Stimulated activated CD8-positive, alpha-beta memory T cell treated with anti-CD3 and anti-CD28 coated beads, Interleukin-4, amount 100 ng/mL, for 48 hours (primary cell): ENCODE measurements at regions not wholly inside any gene's neighbourhood (a gene's known extent, or its start where the extent isn't known, plus 50 kb on each side); places are given as distances from the start of the nearest gene placed in this dataset.

Experiments used
- DNase-seq: peaks from one replicate; pipeline ENCODE4 v3.0.0-alpha.2; 2020

DNA sequence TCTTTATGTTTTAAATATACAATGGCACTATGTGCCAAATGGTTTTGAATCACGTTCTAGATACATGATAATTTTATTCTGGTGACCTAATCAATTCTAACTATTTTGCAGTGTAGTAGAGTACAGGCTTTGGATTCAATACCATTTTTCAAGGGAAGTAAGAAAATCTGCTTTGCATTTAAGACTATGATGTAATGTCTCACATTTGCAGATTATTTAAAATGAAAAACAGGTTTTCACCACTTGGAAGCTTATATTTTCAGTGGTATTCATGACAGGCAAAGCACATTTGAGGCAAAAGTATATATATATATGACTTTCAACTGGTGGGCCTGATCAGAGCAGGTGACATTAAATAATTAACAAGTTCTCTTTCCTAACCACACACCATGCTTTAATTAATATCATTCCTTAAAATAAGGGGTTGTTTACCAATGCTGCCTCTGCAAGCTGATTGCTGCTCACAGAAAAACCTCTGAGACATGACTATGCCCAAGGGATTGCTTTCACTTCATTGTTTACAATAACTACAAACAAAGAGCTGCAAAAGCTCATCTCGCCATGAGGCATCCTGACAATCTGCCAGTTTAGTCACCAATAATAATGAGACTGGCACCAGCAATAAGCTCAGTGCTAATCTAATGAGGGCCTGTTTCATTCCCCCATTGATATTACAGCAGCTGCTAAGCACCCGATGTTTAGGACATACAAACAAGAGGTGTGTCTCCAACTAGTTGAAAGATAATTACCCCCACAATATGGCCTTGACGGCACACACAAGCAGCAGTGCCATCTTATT, 1176.0 kb upstream of the GJE1 start:
- no peak for DNase-seq

- DNase-seq = no peak
These were observed 1192.3 kb upstream of the GJE1 start for GRCh38 chr6:140940251-140940925.

DNA sequence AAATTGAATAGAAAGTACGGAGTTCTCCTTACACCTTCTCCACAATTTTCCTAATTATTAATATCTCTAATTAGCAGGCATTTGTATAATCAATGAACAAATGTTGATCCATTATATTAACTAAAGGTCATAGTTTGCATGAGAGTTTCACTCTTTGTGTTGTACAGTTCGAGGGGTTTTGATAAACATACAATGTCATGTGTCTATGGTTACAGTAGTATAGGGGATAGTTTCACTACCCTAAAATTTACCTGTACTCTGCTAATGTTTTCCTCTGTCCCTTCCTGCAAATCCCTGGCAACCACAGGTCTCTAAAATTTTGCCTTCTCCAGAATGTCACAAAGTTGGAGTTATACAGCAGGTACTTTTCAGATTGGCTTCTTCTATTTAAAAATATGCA, 1199.8 kb upstream of the GJE1 start:
- DNase-seq = no peak

GRCh38 chr6:140931581-140931980, 1201.1 kb upstream of the GJE1 start:
- DNase-seq = no peak

DNA sequence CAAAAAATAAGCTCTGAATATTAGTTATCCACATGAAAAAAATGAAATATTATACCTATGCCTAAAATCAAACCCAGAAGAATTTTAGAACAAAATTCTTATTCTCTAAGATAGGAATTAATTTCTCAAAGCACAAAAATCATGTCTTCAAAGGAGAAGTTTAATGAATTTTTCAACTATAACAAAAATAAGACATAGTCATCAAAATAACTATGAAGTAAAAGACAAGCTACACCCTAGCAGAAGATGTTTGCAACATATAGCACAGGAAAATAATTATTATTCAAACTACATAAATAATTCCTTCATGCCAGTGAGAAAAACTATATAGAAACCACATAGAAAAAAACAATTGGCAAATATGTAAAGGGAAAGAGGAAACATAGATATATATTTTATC, 1203.6 kb upstream of the GJE1 start:
- no peak for DNase-seq

DNA sequence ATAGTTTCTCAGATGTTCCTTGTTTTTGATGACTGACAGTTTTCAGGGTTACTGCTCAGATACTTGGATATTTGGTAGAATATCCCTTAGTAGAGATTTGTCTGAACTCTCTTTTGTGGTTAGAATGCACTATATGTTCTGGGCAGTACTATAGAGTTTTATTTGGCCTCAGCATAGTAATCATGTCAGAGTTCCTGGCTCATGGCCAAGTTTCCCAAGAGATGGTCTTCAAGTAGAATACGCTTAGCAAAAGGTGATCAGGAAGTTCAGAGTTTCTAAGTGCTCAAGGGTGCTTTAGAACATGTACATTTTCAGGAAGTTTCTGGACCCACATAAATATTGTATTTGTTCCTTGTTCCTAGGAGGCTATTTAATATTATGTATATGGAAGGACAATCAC, 1209.7 kb upstream of the GJE1 start:
- DNase-seq = no peak

DNA sequence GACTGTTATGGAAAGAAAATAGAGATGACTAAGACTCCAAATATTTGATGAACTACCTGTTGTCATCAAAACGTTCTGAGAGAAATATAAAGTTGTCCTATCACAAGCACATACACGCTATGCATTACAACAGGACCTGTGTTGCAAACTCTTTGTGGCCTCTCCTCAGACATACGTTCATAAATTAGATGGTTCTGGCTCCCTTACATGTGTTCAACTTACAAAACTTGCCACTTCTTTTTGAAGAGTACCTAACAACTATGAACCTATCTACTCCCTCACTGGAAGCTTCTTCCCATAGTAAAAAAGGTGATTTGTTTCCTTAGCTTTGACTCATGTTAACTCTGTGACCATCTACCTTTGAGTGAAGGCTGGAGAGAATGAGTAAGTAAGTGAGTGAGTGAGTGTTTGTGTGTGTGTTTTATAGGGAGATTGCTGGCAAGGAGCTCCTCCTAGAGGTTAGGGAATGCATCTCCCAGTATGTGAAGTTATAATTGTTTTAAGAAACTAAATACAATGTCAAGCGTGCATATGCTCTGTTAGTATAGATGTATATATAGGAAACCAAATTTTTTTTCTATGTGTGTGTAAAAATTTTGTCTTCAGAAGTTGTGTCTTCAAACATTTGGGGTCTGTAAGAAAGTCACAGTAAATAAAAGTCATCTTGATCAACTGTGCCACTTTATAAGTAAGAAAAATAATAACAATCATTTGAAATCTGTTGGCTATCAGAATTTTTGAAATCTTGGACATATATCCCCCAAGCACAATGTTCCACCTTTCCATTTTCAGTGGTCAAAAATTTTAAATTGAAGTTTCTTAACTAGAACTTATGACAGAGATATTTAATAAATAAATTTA, 1211.1 kb upstream of the GJE1 start:
- no peak for DNase-seq

- DNase-seq = no peak
These were observed 1214.8 kb upstream of the GJE1 start for GRCh38 chr6:140917911-140918310.

- DNase-seq = no peak
These were observed 1217.2 kb upstream of the GJE1 start for GRCh38 chr6:140915551-140915950.

DNA sequence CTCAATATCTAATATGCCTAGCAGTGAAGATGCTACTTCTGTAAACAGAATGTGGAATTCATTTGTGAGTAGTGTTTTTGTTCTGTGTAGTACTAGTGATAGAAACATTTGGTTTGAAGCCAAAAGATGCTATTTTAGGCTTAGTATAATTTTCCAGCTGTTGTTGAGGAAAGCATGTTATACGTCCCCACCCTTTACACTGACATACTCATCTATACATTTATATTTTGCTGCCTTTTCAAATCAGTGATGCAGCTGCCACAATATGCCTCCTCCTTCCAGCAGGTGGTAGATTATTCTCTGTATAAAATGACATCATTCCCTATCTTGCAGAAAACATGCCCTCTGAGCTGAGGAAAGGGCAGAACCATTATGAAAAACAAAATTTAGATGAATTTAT, 1217.6 kb upstream of the GJE1 start:
- DNase-seq = no peak

GRCh38 chr6:140912686-140913085, 1220.0 kb upstream of the GJE1 start:
- DNase-seq = no peak

DNA sequence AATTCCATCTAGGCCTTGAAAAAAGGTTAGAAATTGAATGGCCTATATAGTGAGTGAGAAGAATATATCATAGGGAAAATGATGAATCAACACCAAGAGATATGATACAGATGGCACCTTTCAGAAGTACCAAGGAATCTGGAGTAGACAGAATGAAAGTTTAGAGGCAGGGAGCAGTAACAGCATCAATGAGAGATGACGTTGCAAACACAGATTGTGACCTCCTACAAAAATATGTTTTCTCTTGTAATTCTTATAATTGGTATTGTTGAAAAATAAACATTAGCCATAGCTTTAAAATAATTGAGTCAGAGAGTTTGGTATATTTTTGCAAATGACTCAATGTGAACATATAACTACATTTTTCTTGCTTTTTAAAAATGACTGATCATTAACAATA, 1223.1 kb upstream of the GJE1 start:
- no peak for DNase-seq

DNA sequence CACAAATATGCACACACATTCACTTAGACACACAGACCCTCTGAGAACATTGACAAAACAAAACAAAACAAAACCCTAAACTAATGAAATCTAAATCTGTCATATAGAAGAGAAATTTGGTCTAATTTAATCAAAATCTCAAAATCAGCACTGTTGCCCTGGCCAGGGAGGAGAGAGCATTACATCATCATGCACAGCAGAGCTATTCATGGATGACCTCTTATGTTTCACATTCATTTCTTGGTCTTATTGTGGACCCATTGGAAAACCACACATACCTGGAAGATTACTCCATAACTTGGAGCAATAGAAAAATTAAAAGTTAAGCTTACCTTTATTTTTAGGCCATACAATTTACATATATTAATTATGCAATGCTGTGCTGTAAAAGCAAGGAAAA, 1223.6 kb upstream of the GJE1 start:
- no peak for DNase-seq

DNA sequence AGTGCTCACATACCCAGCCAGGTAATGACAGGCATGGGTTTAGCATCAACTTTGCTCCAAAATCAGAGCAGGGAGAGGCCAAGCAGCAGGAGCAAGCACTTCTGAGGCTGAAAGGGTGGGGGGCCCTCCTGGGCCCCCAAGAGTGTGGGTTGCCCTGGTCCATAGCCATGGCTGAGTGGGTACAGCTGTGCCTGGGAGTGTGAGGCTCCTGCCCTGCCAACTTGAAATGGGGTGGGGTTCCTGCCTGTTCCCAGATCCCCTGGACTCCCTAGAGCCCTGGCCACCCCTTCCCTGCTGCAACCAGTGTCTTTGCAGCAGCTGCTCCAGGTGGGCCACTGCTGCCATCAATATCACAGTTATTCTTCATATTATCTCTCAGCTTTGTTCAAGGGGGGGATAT, 1224.2 kb upstream of the GJE1 start:
- DNase-seq = no peak

GRCh38 chr6:140907235-140907634, 1225.5 kb upstream of the GJE1 start:
- DNase-seq = no peak

DNA sequence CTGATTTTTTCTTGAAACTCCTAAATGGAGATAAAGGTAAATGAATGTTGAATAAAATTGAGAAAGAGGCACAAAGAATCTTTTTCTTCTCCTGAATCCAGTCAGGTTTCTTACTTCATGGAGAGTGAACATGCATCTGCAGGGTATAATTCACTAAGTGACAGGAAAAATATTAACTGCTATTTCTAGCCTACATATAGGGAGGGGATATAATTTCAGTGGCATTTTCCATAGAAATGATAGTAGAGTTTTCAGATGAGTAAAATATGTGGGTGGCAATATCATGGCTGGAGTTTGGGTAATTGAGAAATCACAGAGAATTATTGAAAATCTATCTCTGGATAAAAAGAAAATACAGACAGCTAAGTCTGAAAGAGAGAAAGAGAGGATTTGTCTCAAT, 1227.0 kb upstream of the GJE1 start:
- DNase-seq = no peak

DNA sequence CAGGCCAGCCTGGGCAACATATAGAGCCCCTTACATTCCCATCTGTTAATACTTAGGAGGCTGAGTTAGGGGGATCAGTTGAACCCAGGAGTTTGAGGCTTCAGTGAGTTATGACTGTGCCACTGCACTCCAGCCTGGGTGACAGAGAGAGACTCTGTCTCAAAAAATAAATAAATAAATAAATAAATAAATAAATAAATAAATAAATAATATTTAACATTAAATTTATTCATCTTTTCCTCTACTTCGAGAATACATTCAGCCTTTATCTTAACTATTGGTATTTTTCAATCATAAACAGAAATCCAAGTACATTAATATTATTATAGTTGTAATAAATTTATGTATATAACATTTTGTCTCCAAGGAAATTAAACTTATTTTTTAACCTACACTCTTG, 1227.7 kb upstream of the GJE1 start:
- no peak for DNase-seq

GRCh38 chr6:140897804-140898573, 1234.7 kb upstream of the GJE1 start:
- no peak for DNase-seq

DNA sequence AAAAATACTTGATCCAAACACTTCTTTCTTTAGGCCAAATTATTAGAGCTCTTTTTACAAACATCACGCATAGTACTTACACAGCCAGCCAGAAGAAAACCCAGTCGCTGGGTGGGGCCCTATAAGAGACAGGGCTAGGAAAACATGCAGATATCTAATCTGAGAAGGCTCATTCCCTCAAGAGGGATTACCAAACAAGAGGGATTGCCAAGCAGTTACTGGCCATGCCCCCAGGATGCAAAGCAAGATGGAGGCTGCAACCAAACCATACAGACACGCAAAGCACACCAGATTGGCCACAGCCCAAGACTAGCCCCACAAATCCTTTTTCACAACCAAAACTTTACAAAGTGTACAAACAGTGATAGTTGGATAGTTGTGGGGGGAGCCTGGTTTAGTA, 1235.4 kb upstream of the GJE1 start:
- DNase-seq = no peak

DNA sequence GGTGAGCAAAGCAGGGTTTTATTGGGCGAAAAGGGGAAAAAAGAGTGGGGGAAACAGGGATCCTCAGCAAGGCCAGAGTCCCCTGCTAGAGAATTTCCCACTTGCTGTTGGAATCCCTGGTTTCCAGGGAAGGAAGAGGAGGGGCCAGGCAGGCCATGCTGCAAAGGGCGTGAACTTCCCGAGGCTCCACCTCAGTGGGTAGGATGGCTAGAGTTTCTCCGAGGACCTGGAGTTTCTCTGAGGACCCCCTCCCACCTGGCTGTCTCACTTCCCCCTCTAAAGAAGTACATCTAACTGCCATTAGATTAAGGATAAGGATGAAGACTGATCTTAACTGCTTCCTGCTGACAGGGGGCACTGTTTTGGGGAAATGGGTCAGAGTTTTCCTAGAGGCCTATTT, 1239.3 kb upstream of the GJE1 start:
- no peak for DNase-seq

- no peak for DNase-seq
These were observed 1252.8 kb upstream of the GJE1 start for GRCh38 chr6:140879946-140880345.

- no peak for DNase-seq
These were observed 1258.7 kb upstream of the GJE1 start for GRCh38 chr6:140874066-140874465.

GRCh38 chr6:140872885-140873284, 1259.8 kb upstream of the GJE1 start:
- DNase-seq = no peak
